Lower lobe of right lung (tissue), 2 donors: ENCODE measurements at regions not wholly inside any gene's neighbourhood (a gene's known extent, or its start where the extent isn't known, plus 50 kb on each side); places are given as distances from the start of the nearest gene placed in this dataset.
A peak's percentile ranks its signal among the peaks of the same experiment; 100 is the strongest.

Experiments used
- ATAC-seq, 2 donors: fragments of 200-7000 bp; cut with Tn5 transposase; one replicate each; pipeline ENCODE4 v1.9.1; 2020 to 2022; ENCODE audit warnings: mild to moderate bottlenecking in 2 of 2, moderate library complexity in 2 of 2
- DNase-seq: peaks from one replicate; pipeline ENCODE4 v3.0.0-alpha.2; 2020
- H3K27ac ChIP-seq: fragments of 200-600 bp; one replicate; pipeline ENCODE4 v1.8.0; 2022
- H3K27me3 ChIP-seq: fragments of 200-600 bp; one replicate; pipeline ENCODE4 v1.8.0; 2022; ENCODE audit warnings: low read depth
- H3K36me3 ChIP-seq: fragments of 200-600 bp; one replicate; pipeline ENCODE4 v1.8.0; 2022; ENCODE audit warnings: mild to moderate bottlenecking
- H3K4me1 ChIP-seq: fragments of 200-600 bp; one replicate; pipeline ENCODE4 v1.8.0; 2022
- H3K4me3 ChIP-seq: fragments of 200-600 bp; one replicate; pipeline ENCODE4 v1.8.0; 2022; ENCODE audit warnings: mild to moderate bottlenecking
- H3K9me3 ChIP-seq: fragments of 200-600 bp; one replicate; pipeline ENCODE4 v1.8.0; 2022
- CTCF ChIP-seq: fragments of 200-600 bp; IDR thresholded peaks from one replicate; pipeline ENCODE4 v1.8.0; 2022; ENCODE audit warnings: antibody characterized with exemption, mild to moderate bottlenecking
- intact Hi-C: fragments of 100-400 bp; cut with DNase I; formaldehyde crosslinking; loops from one replicate; pipeline ENCODE4 v1.11.0; 2022
- donor health status: DM: no; HTN: yes; CAD: no; lungs with severe emphysema.

GRCh38 chr2:195562570-195563566 is 94.2 kb upstream of the SLC39A10 start:
- Histone ChIP-seq H3K27me3 (no peaks in the 10 kb centered on the region), H3K36me3 (no peaks in the 10 kb centered on the region), H3K4me1 (peaks cover 39% of the 10 kb centered on the region), H3K27ac (peak overlapping the region; percentile 63), H3K9me3 (no peaks in the 10 kb centered on the region), H3K4me3 (no peak overlapping the region)
- TF ChIP-seq CTCF = no peak
- intact Hi-C loops = no loop called here
- no peak for DNase-seq
- ATAC-seq = peak; percentile 49 to 77

- Histone ChIP-seq H3K4me3 (no peak overlapping the region), H3K27me3 (no peaks in the 10 kb centered on the region), H3K27ac (peak overlapping the region; percentile 63), H3K4me1 (peaks cover 39% of the 10 kb centered on the region), H3K9me3 (no peaks in the 10 kb centered on the region), H3K36me3 (no peaks in the 10 kb centered on the region)
- no peak for TF ChIP-seq CTCF
- intact Hi-C loops = no loop called here
- ATAC-seq (peak in 1 of 2 donors; percentile 23), DNase-seq (no peak)
These were observed 95.7 kb upstream of the SLC39A10 start for GRCh38 chr2:195561116-195561921.

GRCh38 chr2:195560209-195560895 is 96.7 kb upstream of the SLC39A10 start:
- peaks cover 39% of the 10 kb centered on the region for H3K4me1 ChIP-seq
- ATAC-seq (no peak), DNase-seq (no peak)
- no peaks in the 10 kb centered on the region for H3K36me3 ChIP-seq
- no peaks in the 10 kb centered on the region for H3K27me3 ChIP-seq
- no peak for TF ChIP-seq CTCF
- no peaks in the 10 kb centered on the region for H3K9me3 ChIP-seq
- peak overlapping the region; percentile 58 for H3K27ac ChIP-seq
- intact Hi-C loops = no loop called here
- H3K4me3 ChIP-seq = no peak overlapping the region

- intact Hi-C loops = no loop called here
- H3K27me3 ChIP-seq = no peaks in the 10 kb centered on the region
- peak; percentile 63 to 79 for ATAC-seq
- DNase-seq = no peak
- H3K36me3 ChIP-seq = no peaks in the 10 kb centered on the region
- peaks cover 39% of the 10 kb centered on the region for H3K4me1 ChIP-seq
- no peaks in the 10 kb centered on the region for H3K9me3 ChIP-seq
- H3K27ac ChIP-seq = peak overlapping the region; percentile 58
- no peak for TF ChIP-seq CTCF
- H3K4me3 ChIP-seq = no peak overlapping the region
These were observed 97.6 kb upstream of the SLC39A10 start for GRCh38 chr2:195559431-195559914.

GRCh38 chr2:195555971-195556370 is 101.1 kb upstream of the SLC39A10 start:
- Histone ChIP-seq H3K27me3 (no peaks in the 10 kb centered on the region), H3K4me1 (peaks cover 20% of the 10 kb centered on the region), H3K9me3 (no peaks in the 10 kb centered on the region), H3K4me3 (no peak overlapping the region), H3K27ac (no peak overlapping the region), H3K36me3 (no peaks in the 10 kb centered on the region)
- intact Hi-C loops = no loop called here
- TF ChIP-seq CTCF = no peak
- ATAC-seq = no peak
- no peak for DNase-seq
